ENCODE measurements at regions not wholly inside any gene's neighbourhood (a gene's known extent, or its start where the extent isn't known, plus 50 kb on each side); places are given as distances from the start of the nearest gene placed in this dataset.
"Not testable (repeated sequence)": the region's sequence is repeated elsewhere in the genome, so short reads cannot be mapped to it uniquely, and the experiment has no call there.

- Histone ChIP-seq H3K36me3 (ENCODE audit: insufficient read depth, low read length) (no peaks in the 10 kb centered on the region), H3K4me1 (ENCODE audit: insufficient read depth, low read length) (no peaks in the 10 kb centered on the region), H3K9me3 (ENCODE audit: control insufficient read depth, insufficient read depth, low read length) (no peaks in the 10 kb centered on the region; the same call in 1 of the 2 replicates), H3K9ac (ENCODE audit: low read depth, low read length) (no peak overlapping the region)
Measured at GRCh38 chr2:66003931-66004330, 431.0 kb upstream of the MEIS1 start.

GRCh38 chr2:66001538-66001937 is 433.4 kb upstream of the MEIS1 start:
- no peak overlapping the region for H3K9ac ChIP-seq (ENCODE audit: low read depth, low read length)
- no peaks in the 10 kb centered on the region for H3K4me1 ChIP-seq (ENCODE audit: insufficient read depth, low read length)
- H3K9me3 ChIP-seq (ENCODE audit: control insufficient read depth, insufficient read depth, low read length), result no peaks in the 10 kb centered on the region; the same call in 1 of the 2 replicates
- no peaks in the 10 kb centered on the region for H3K36me3 ChIP-seq (ENCODE audit: insufficient read depth, low read length)

- Histone ChIP-seq H3K9ac (ENCODE audit: low read depth, low read length) (no peak overlapping the region), H3K4me1 (ENCODE audit: insufficient read depth, low read length) (no peaks in the 10 kb centered on the region), H3K36me3 (ENCODE audit: insufficient read depth, low read length) (no peaks in the 10 kb centered on the region), H3K9me3 (ENCODE audit: control insufficient read depth, insufficient read depth, low read length) (no peaks in the 10 kb centered on the region)
Measured at GRCh38 chr2:66000901-66001300, 434.0 kb upstream of the MEIS1 start.

- H3K4me1 ChIP-seq (ENCODE audit: insufficient read depth, low read length), result no peaks in the 10 kb centered on the region
- H3K9me3 ChIP-seq (ENCODE audit: control insufficient read depth, insufficient read depth, low read length), result no peaks in the 10 kb centered on the region
- H3K9ac ChIP-seq (ENCODE audit: low read depth, low read length), result no peak overlapping the region
- H3K36me3 ChIP-seq (ENCODE audit: insufficient read depth, low read length), result no peaks in the 10 kb centered on the region
Measured at GRCh38 chr2:65999796-66000195, 435.1 kb upstream of the MEIS1 start.

GRCh38 chr2:65999103-65999502 is 435.8 kb upstream of the MEIS1 start:
- Histone ChIP-seq H3K9ac (ENCODE audit: low read depth, low read length) (no peak overlapping the region), H3K9me3 (ENCODE audit: control insufficient read depth, insufficient read depth, low read length) (no peaks in the 10 kb centered on the region), H3K4me1 (ENCODE audit: insufficient read depth, low read length) (no peaks in the 10 kb centered on the region), H3K36me3 (ENCODE audit: insufficient read depth, low read length) (no peaks in the 10 kb centered on the region)

- no peak overlapping the region for H3K9ac ChIP-seq (ENCODE audit: low read depth, low read length)
- no peaks in the 10 kb centered on the region for H3K9me3 ChIP-seq (ENCODE audit: control insufficient read depth, insufficient read depth, low read length)
- no peaks in the 10 kb centered on the region for H3K36me3 ChIP-seq (ENCODE audit: insufficient read depth, low read length)
- H3K4me1 ChIP-seq (ENCODE audit: insufficient read depth, low read length), result no peaks in the 10 kb centered on the region
Measured at GRCh38 chr2:65997961-65998360, 437.0 kb upstream of the MEIS1 start.

- Histone ChIP-seq H3K9ac (ENCODE audit: low read depth, low read length) (no peak overlapping the region), H3K9me3 (ENCODE audit: control insufficient read depth, insufficient read depth, low read length) (no peaks in the 10 kb centered on the region), H3K4me1 (ENCODE audit: insufficient read depth, low read length) (0 out of 2 replicates have a peak, but pooled peaks cover 3% of the 10 kb centered on the region), H3K36me3 (ENCODE audit: insufficient read depth, low read length) (no peaks in the 10 kb centered on the region)
Measured at GRCh38 chr2:65992198-65992554, 442.7 kb upstream of the MEIS1 start.

GRCh38 chr2:65991381-65992197 is 443.3 kb upstream of the MEIS1 start:
- H3K9me3 ChIP-seq (ENCODE audit: control insufficient read depth, insufficient read depth, low read length), result no peaks in the 10 kb centered on the region
- H3K36me3 ChIP-seq (ENCODE audit: insufficient read depth, low read length), result no peaks in the 10 kb centered on the region
- H3K4me1 ChIP-seq (ENCODE audit: insufficient read depth, low read length), result 0 out of 2 replicates have a peak, but pooled peaks cover 3% of the 10 kb centered on the region
- no peak overlapping the region for H3K9ac ChIP-seq (ENCODE audit: low read depth, low read length)

- H3K36me3 ChIP-seq (ENCODE audit: insufficient read depth, low read length), result no peaks in the 10 kb centered on the region
- no peaks in the 10 kb centered on the region for H3K9me3 ChIP-seq (ENCODE audit: control insufficient read depth, insufficient read depth, low read length)
- H3K9ac ChIP-seq (ENCODE audit: low read depth, low read length), result no peak overlapping the region
- no peaks in the 10 kb centered on the region for H3K4me1 ChIP-seq (ENCODE audit: insufficient read depth, low read length)
Measured at GRCh38 chr2:65985986-65986385, 448.9 kb upstream of the MEIS1 start.

GRCh38 chr2:65980531-65980930 is 454.4 kb upstream of the MEIS1 start:
- no peaks in the 10 kb centered on the region for H3K4me1 ChIP-seq (ENCODE audit: insufficient read depth, low read length)
- H3K36me3 ChIP-seq (ENCODE audit: insufficient read depth, low read length), result no peaks in the 10 kb centered on the region
- no peak overlapping the region for H3K9ac ChIP-seq (ENCODE audit: low read depth, low read length)
- H3K9me3 ChIP-seq (ENCODE audit: control insufficient read depth, insufficient read depth, low read length), result no peaks in the 10 kb centered on the region

GRCh38 chr2:65979446-65979845 is 455.5 kb upstream of the MEIS1 start:
- Histone ChIP-seq H3K9me3 (ENCODE audit: control insufficient read depth, insufficient read depth, low read length) (no peaks in the 10 kb centered on the region), H3K36me3 (ENCODE audit: insufficient read depth, low read length) (no peaks in the 10 kb centered on the region), H3K4me1 (ENCODE audit: insufficient read depth, low read length) (no peaks in the 10 kb centered on the region), H3K9ac (ENCODE audit: low read depth, low read length) (no peak overlapping the region)

GRCh38 chr2:65974067-65974723 is 460.7 kb upstream of the MEIS1 start:
- no peaks in the 10 kb centered on the region for H3K36me3 ChIP-seq (ENCODE audit: insufficient read depth, low read length)
- H3K4me1 ChIP-seq (ENCODE audit: insufficient read depth, low read length), result no peaks in the 10 kb centered on the region
- no peaks in the 10 kb centered on the region for H3K9me3 ChIP-seq (ENCODE audit: control insufficient read depth, insufficient read depth, low read length)
- H3K9ac ChIP-seq (ENCODE audit: low read depth, low read length), result no peak overlapping the region

GRCh38 chr2:65969161-65969560 is 465.8 kb upstream of the MEIS1 start:
- Histone ChIP-seq H3K36me3 (ENCODE audit: insufficient read depth, low read length) (no peaks in the 10 kb centered on the region), H3K9me3 (ENCODE audit: control insufficient read depth, insufficient read depth, low read length) (no peaks in the 10 kb centered on the region), H3K9ac (ENCODE audit: low read depth, low read length) (no peak overlapping the region), H3K4me1 (ENCODE audit: insufficient read depth, low read length) (no peaks in the 10 kb centered on the region)

GRCh38 chr2:65963303-65963702 is 471.6 kb upstream of the MEIS1 start:
- not testable (repeated sequence) for H3K36me3 ChIP-seq (ENCODE audit: insufficient read depth, low read length); H3K9ac ChIP-seq (ENCODE audit: low read depth, low read length); H3K4me1 ChIP-seq (ENCODE audit: insufficient read depth, low read length); H3K9me3 ChIP-seq (ENCODE audit: control insufficient read depth, insufficient read depth, low read length)

- Histone ChIP-seq H3K4me1 (ENCODE audit: insufficient read depth, low read length) (peaks cover 13% of the 10 kb centered on the region), H3K36me3 (ENCODE audit: insufficient read depth, low read length) (no peaks in the 10 kb centered on the region), H3K9me3 (ENCODE audit: control insufficient read depth, insufficient read depth, low read length) (no peaks in the 10 kb centered on the region), H3K9ac (ENCODE audit: low read depth, low read length) (no peak overlapping the region)
Measured at GRCh38 chr2:65960953-65961352, 474.0 kb upstream of the MEIS1 start.
